Stomach smooth muscle (tissue), 2 donors: ENCODE measurements at regions not wholly inside any gene's neighbourhood (a gene's known extent, or its start where the extent isn't known, plus 50 kb on each side); places are given as distances from the start of the nearest gene placed in this dataset.
"Not testable (repeated sequence)": the region's sequence is repeated elsewhere in the genome, so short reads cannot be mapped to it uniquely, and the experiment has no call there.

ENCODE experiments used
- H3K27ac ChIP-seq: one replicate; pipeline ENCODE4 v1.7.0; 2013; ENCODE audit warnings: mild to moderate bottlenecking, low read length, inconsistent platforms
- H3K27me3 ChIP-seq, 2 donors: one replicate each; pipeline ENCODE4 v1.7.0; 2013; ENCODE audit warnings: low read length in 2 of 2; ENCODE audit not compliant: insufficient read depth in 2 of 2, control insufficient read depth in 1 of 2
- H3K36me3 ChIP-seq, 2 donors: one replicate each; pipeline ENCODE4 v1.7.0; 2013; ENCODE audit warnings: low read length in 2 of 2; ENCODE audit not compliant: control insufficient read depth in 2 of 2, insufficient read depth in 2 of 2
- H3K4me1 ChIP-seq: one replicate; pipeline ENCODE4 v1.7.0; 2013; ENCODE audit warnings: low read length; ENCODE audit not compliant: control insufficient read depth, insufficient read depth
- H3K4me3 ChIP-seq, 2 donors: one replicate each; pipeline ENCODE4 v1.7.0; 2013; ENCODE audit warnings: low read length in 2 of 2
- H3K9ac ChIP-seq, 2 donors: one replicate each; pipeline ENCODE4 v1.7.0; 2013; ENCODE audit warnings: low read length in 2 of 2, mild to moderate bottlenecking in 1 of 2
- H3K9me3 ChIP-seq, 2 donors: one replicate each; pipeline ENCODE4 v1.7.0; 2013; ENCODE audit warnings: low read length in 2 of 2; ENCODE audit not compliant: control insufficient read depth in 2 of 2
- donor health status: healthy.
- donor health status: Pancreatic carcinoma.

DNA sequence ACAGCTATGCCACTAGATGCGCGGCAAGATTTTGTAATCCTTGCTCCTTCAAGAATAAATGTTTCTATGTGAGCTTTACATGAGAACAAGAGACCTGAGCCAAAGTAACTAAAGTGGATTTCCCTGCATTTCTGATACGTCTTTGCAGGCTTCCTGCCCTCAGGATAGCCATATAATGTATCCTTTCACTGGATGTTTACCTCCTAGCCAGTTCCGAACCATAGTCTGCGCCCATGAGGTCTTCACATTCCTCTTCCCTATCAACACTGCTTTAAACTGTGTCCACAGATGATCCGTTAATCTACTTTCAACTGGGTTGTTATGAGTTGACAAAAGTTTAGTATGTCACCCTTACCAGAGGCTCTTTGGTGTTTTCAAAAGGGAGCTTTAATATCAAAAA, 1889.1 kb upstream of the AGA start:
- no peak overlapping the region for H3K4me3 ChIP-seq
- H3K27ac ChIP-seq = no peak overlapping the region
- no peaks in the 10 kb centered on the region for H3K36me3 ChIP-seq

DNA sequence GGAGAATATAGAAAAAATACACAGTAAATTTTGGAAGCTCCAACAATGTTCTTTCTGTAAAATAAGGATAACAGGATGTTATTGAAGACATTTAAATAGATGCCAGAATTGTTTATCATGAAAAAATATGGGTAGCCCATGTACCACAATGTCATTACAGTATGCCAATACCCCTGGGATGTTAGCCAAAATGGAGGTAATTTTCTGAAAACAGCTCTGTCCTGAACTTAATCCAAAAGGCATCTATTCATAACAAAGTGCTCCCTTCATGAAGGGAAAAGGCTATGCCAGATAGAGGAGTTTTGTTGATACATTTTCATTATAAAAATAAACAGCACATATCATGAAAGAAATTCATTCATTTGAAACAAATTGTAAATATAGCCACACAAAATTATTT, 1902.6 kb upstream of the AGA start:
- Histone ChIP-seq H3K27me3 (no peaks in the 10 kb centered on the region), H3K4me1 (no peaks in the 10 kb centered on the region), H3K27ac (no peak overlapping the region), H3K9ac (no peak overlapping the region), H3K36me3 (no peaks in the 10 kb centered on the region), H3K9me3 (no peaks in the 10 kb centered on the region), H3K4me3 (no peak overlapping the region)

More for the DNA sequence above, 1889.1 kb upstream of the AGA start:
- Histone ChIP-seq H3K27me3 (no peaks in the 10 kb centered on the region), H3K4me1 (no peaks in the 10 kb centered on the region), H3K9ac (no peak overlapping the region), H3K9me3 (no peaks in the 10 kb centered on the region)

DNA sequence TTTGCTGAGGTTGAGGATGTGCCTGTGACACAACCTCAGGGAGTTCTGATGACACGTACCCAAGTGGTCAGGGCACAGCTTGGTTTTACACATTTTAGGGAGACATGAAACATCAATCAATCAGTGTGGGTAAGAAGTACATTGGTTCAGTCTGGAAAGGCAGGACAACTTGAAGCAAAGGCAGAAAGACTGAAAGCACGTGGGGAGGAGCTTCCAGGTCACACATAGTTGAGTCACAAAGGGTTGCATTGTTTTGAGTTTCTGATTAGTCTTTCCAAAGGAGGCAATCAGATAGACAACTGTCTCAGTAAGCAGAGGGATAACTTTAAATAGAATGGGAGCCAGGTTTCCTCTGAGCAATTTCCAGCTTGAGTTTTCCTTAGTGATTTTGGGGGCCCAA, 1910.0 kb upstream of the AGA start:
- Histone ChIP-seq H3K36me3 (no peaks in the 10 kb centered on the region), H3K27me3 (no peaks in the 10 kb centered on the region), H3K4me1 (no peaks in the 10 kb centered on the region), H3K9me3 (no peaks in the 10 kb centered on the region), H3K9ac (no peak overlapping the region), H3K27ac (no peak overlapping the region), H3K4me3 (no peak overlapping the region)

DNA sequence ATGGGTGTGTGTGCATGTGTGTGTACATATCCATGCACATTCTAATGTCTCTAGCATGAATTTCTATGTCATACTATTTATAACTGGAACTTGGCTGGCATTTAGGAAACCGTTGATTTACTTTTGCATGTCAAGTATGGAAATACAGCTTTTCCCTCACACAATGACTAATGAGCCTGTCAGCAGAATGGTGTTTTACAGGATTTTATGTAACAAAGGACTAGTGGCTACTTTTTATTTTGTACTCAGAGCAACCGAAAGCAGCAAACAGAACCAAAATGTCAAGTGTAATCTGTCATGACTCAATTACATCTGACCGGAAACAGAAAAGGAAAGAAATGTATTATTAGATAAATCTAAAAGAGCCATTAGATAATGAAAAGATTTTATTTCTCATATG, 1911.5 kb upstream of the AGA start:
- Histone ChIP-seq H3K4me3 (no peak overlapping the region), H3K36me3 (no peaks in the 10 kb centered on the region), H3K4me1 (no peaks in the 10 kb centered on the region), H3K9me3 (no peaks in the 10 kb centered on the region), H3K27me3 (no peaks in the 10 kb centered on the region), H3K9ac (no peak overlapping the region), H3K27ac (no peak overlapping the region)

DNA sequence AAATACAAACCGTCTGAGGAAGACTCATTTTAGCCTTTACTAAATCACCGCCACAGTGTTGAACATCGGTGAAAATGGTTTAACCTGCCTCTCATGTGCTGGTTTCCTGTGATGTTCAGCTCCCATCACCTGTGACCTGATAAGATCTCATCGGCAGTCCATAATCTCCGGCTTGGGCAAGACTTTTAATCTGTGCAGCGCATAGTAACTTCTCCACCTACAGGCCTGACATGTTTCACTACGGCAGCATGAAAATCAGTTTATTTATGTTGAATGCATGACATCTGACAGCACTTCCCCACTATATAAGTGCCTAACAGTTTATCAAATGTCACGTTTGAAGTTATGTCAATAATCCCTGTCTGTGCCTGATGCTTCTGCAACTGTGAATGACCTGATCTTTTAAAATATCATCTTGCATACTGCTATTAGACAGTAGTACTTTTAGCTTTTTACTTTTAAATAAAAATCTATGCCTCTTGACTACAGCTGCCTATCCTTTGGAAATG, 1919.8 kb upstream of the AGA start:
- no peaks in the 10 kb centered on the region for H3K36me3 ChIP-seq
- H3K27ac ChIP-seq = no peak overlapping the region
- H3K9ac ChIP-seq = no peak overlapping the region
- H3K27me3 ChIP-seq = no peaks in the 10 kb centered on the region
- no peaks in the 10 kb centered on the region for H3K9me3 ChIP-seq
- no peaks in the 10 kb centered on the region for H3K4me1 ChIP-seq
- no peak overlapping the region for H3K4me3 ChIP-seq

DNA sequence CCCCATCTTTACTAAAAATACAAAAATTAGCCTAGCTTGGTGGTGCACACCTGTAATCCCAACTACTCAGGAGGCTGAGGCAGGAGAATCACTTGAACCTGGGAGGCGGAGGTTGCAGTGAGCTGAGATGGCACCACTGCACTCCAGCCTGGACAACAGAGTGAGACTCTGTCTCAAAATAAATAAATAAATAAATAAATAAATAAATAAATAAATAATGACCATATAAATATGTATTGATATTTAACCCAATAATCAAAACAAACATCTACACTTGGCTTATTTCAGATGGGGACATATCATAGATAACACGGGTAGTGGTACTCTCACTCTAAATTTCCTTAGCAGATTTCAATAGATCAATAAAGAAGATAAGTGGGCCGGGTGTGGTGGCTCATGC, 1923.7 kb upstream of the AGA start:
- not testable (repeated sequence) for H3K9me3 ChIP-seq, H3K36me3 ChIP-seq, H3K27ac ChIP-seq, H3K9ac ChIP-seq, H3K4me1 ChIP-seq, H3K4me3 ChIP-seq, H3K27me3 ChIP-seq

DNA sequence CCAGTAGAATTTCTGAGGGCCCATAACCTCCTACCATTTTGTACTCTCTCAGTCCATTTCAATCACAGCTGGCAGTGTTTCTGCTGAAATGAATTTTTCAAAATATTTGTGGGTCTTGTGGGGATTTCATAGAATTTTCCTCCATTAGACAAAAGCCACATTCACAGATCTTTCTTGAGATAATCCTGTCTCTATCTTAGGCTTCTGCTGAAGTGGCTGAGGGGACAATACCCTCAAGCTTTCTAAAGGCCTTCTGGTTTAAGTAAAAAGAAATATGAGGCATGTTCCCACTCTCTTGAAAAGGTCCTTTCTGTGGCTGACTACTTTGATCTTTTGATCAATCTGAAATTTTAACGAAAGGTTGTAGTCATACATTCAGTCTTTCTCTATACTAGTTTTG, 1930.0 kb upstream of the AGA start:
- Histone ChIP-seq H3K27ac (no peak overlapping the region), H3K36me3 (no peaks in the 10 kb centered on the region), H3K4me1 (no peaks in the 10 kb centered on the region), H3K9ac (no peak overlapping the region), H3K4me3 (no peak overlapping the region), H3K27me3 (no peaks in the 10 kb centered on the region), H3K9me3 (no peaks in the 10 kb centered on the region)

DNA sequence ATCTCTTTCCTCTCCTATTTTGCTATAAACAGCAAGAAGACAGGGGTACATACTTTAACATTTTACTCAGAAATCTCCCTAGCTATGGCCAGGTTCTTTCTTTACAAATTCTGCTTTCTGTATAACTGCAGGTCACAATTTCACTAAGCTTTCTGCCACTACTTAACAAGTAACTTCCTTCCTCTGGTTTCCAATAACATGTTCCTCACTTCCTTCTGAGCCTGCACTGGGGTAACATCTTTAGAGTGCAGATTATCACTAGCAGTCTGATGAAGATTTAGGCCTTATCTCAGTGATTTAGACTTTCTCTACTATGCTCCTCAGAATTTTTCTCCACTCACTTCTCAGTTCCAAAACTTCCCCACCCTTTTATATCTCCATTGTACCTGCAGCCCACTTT, 1930.5 kb upstream of the AGA start:
- Histone ChIP-seq H3K36me3 (no peaks in the 10 kb centered on the region), H3K27ac (no peak overlapping the region), H3K9ac (no peak overlapping the region), H3K27me3 (no peaks in the 10 kb centered on the region), H3K4me1 (no peaks in the 10 kb centered on the region), H3K4me3 (no peak overlapping the region), H3K9me3 (no peaks in the 10 kb centered on the region)

DNA sequence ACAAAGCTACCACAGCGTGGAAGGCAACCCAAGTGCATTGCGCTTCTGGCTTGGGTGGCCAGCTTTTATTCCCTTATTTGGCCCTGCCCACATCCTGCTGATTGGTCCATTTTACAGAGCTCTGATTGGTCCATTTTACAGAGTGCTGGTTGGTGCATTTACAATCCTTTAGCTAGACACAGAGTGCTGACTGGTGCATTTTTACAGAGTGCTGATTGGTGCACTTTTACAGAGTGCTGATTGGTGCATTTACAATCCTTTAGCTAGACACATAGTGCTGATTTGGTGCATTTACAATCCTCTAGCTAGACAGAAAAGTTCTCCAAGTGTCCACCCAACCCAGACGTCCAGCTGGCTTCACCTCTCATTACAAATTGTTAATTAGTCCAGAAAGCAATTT, 1936.6 kb upstream of the AGA start:
- not testable (repeated sequence) for H3K9ac ChIP-seq, H3K4me3 ChIP-seq, H3K27me3 ChIP-seq, H3K36me3 ChIP-seq, H3K4me1 ChIP-seq, H3K27ac ChIP-seq, H3K9me3 ChIP-seq

DNA sequence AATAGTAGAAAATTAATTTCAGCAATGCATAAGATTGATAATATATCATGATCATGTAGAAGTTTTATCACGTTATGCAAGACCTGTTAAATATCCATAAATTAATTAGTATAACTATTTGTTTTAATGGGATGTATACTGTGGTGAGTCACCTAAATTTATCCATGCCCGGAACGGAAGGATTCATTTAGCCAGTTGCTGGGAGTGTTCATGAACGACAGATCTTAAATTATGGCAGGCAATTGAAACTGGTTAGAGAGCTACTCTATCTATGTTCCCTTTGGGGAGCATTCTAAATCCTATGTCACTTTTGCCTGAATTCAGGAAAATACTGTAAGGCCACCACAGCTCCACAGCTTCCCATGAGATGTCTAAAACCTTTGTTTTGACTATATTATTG, 1950.5 kb upstream of the AGA start:
- Histone ChIP-seq H3K4me3 (no peak overlapping the region), H3K9me3 (no peaks in the 10 kb centered on the region), H3K27ac (no peak overlapping the region), H3K9ac (no peak overlapping the region), H3K4me1 (no peaks in the 10 kb centered on the region), H3K27me3 (no peaks in the 10 kb centered on the region), H3K36me3 (no peaks in the 10 kb centered on the region)

DNA sequence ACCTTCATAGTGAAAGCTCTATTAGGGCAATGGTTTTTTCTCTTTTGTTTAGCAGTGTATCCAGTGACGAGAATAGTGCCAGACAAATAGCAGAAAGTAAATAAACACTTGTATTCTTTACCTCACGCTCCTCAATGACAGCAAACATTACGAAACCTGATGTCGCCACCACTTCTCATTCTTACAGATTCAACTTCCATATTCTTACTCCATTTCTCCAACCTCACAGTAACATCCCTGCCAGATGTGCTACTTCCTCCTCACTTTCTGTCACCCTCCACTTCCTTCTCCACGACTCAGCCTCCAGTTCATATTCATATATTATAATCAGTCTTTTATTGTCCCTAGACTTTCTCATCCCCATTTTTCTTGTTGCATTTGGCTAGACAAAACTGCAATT, 1956.2 kb upstream of the AGA start:
- H3K27me3 ChIP-seq = no peaks in the 10 kb centered on the region
- H3K4me3 ChIP-seq = no peak overlapping the region
- H3K9me3 ChIP-seq = no peaks in the 10 kb centered on the region
- no peak overlapping the region for H3K9ac ChIP-seq
- H3K36me3 ChIP-seq = no peaks in the 10 kb centered on the region
- no peak overlapping the region for H3K27ac ChIP-seq
- H3K4me1 ChIP-seq = no peaks in the 10 kb centered on the region
